ENCODE measurements at regions not wholly inside any gene's neighbourhood (a gene's known extent, or its start where the extent isn't known, plus 50 kb on each side); places are given as distances from the start of the nearest gene placed in this dataset.

GRCh38 chr1:67632356-67632755, 52.6 kb upstream of the GADD45A start:
- Mint-ChIP-seq H3K4me1 (peaks cover 0 to under 1% of the 10 kb centered on the region in 2 experiments; a peak in 1 of 4 replicates), H3K9me3 (no peaks in the 10 kb centered on the region), H3K4me3 (no peak overlapping the region), H3K36me3 (ENCODE audit: insufficient read depth in 1 of 3, low read depth in 3 of 3) (no peaks in the 10 kb centered on the region; a peak in 1 of 7 replicates), H3K27me3 (ENCODE audit: low read depth) (peaks cover 4% of the 10 kb centered on the region; the same call in 1 of the 2 replicates), H3K27ac (no peak overlapping the region)
- Histone ChIP-seq H4K8ac (replicated peaks; ENCODE audit: insufficient read length, low read depth, low read length) (no peak overlapping the region), H4K5ac (ENCODE audit: insufficient read length, low read depth, low read length) (no peak overlapping the region), H3K9me3 (ENCODE audit: control insufficient read depth, low read depth, low read length) (no peaks in the 10 kb centered on the region), H3K4me1 (ENCODE audit: insufficient read depth, low read length) (no peaks in the 10 kb centered on the region), H3T11ph (ENCODE audit: low read length) (no peak overlapping the region), H2BK15ac (ENCODE audit: low read depth, low read length) (no peak overlapping the region), H3K79me2 (ENCODE audit: insufficient read depth, low read length) (no peaks in the 10 kb centered on the region), H3K23ac (ENCODE audit: insufficient read length, low read depth, low read length) (no peak overlapping the region), H3K14ac (ENCODE audit: insufficient read depth, low read length) (no peak overlapping the region; the same call in 1 of the 2 replicates), H2BK20ac (ENCODE audit: low read depth, low read length, poor library complexity, severe bottlenecking) (no peak overlapping the region), H4K20me1 (ENCODE audit: control insufficient read depth, insufficient read depth, insufficient read length) (no peaks in the 10 kb centered on the region), H3K56ac (ENCODE audit: insufficient read length, low read depth, low read length) (no peak overlapping the region), H3K27ac (ENCODE audit: insufficient read length, low read depth, low read length) (no peak overlapping the region), H3K79me1 (ENCODE audit: insufficient read depth, low read depth, low read length, poor library complexity, severe bottlenecking) (no peaks in the 10 kb centered on the region), H2BK5ac (ENCODE audit: insufficient read length, low read length) (no peak overlapping the region), H3K4me2 (ENCODE audit: insufficient read depth, insufficient read length, low read length) (no peak overlapping the region), H2BK12ac (ENCODE audit: insufficient read length, low read depth, low read length) (no peak overlapping the region), H3K4ac (ENCODE audit: low read depth, low read length) (no peak overlapping the region), H2BK120ac (ENCODE audit: low read depth, low read length, poor library complexity, severe bottlenecking) (no peak overlapping the region), H2AFZ (ENCODE audit: low read length) (no peak overlapping the region), H3K9ac (ENCODE audit: extremely low read depth, insufficient read length, low read length) (no peak overlapping the region), H2AK5ac (ENCODE audit: insufficient read length, low read length) (no peak overlapping the region), H4K91ac (ENCODE audit: insufficient read length, low read depth, low read length) (no peak overlapping the region), H3K27me3 (ENCODE audit: insufficient read depth, low read length) (no peaks in the 10 kb centered on the region), H3K18ac (ENCODE audit: insufficient read length, low read depth, low read length) (no peak overlapping the region), H3K23me2 (ENCODE audit: insufficient read length, low read depth, low read length, poor library complexity, severe bottlenecking) (no peaks in the 10 kb centered on the region)
- no peak for DNase-seq
- no CpG with 5 or more reads among the region's 6 CpGs for WGBS (ENCODE audit: extremely low coverage, insufficient read length, low lambda C conversion rate)
- no peak for TF ChIP-seq CTCF (conservative IDR thresholded peaks at IDR 0.05)

All from H9 (cell line).